ENCODE measurements at regions not wholly inside any gene's neighbourhood (a gene's known extent, or its start where the extent isn't known, plus 50 kb on each side); places are given as distances from the start of the nearest gene placed in this dataset.

DNA sequence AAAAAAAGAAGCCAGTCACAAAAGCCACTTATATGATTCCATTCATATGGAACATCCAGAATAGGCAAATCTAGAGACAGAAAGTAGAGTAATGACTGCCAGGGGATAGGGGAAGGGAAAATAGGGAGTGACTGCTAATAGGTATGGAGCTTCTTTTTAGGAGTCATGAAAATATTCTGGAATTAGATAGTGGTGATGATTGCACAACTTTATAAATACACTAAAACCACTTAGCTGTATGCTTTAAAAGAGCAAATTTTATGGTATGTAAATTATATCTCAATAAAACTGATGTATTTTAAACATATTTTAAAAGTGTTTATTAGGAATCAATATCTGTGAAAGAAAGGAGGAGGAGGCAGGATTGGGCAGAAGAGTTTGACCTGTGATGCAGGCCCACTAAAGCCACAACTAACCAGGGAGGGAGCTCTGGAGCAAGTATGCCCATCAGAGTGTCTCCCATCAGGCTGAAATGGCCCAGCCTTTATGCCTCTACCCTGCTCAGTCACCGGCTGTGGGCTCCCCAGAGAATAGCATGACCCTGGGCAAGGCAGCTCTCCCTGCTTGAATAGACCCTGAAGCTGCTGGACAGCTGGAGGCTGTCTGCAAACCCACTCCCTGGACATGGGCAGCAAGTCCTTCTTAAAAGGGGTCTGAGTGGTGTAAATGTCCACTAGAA lies 96.0 kb upstream of the SLC44A1 start:
- no peaks in the 10 kb centered on the region for H3K4me1 ChIP-seq
- no peaks in the 10 kb centered on the region for H3K9me3 ChIP-seq
- DNase-seq, result no peak
- H3K27me3 ChIP-seq, result no peaks in the 10 kb centered on the region
- no peak overlapping the region for H3K4me3 ChIP-seq
- no peaks in the 10 kb centered on the region for H3K36me3 ChIP-seq
- intact Hi-C loops (cut with DNase I; ENCODE audit: low total_unique reads), result no loop called here
- H3K27ac ChIP-seq, result no peak overlapping the region
- TF ChIP-seq POLR2A (IDR thresholded peaks at IDR 0.05), result no peak
- TF ChIP-seq, protein P1, sequence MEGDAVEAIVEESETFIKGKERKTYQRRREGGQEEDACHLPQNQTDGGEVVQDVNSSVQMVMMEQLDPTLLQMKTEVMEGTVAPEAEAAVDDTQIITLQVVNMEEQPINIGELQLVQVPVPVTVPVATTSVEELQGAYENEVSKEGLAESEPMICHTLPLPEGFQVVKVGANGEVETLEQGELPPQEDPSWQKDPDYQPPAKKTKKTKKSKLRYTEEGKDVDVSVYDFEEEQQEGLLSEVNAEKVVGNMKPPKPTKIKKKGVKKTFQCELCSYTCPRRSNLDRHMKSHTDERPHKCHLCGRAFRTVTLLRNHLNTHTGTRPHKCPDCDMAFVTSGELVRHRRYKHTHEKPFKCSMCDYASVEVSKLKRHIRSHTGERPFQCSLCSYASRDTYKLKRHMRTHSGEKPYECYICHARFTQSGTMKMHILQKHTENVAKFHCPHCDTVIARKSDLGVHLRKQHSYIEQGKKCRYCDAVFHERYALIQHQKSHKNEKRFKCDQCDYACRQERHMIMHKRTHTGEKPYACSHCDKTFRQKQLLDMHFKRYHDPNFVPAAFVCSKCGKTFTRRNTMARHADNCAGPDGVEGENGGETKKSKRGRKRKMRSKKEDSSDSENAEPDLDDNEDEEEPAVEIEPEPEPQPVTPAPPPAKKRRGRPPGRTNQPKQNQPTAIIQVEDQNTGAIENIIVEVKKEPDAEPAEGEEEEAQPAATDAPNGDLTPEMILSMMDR (IDR thresholded peaks at IDR 0.05), result no peak

DNA sequence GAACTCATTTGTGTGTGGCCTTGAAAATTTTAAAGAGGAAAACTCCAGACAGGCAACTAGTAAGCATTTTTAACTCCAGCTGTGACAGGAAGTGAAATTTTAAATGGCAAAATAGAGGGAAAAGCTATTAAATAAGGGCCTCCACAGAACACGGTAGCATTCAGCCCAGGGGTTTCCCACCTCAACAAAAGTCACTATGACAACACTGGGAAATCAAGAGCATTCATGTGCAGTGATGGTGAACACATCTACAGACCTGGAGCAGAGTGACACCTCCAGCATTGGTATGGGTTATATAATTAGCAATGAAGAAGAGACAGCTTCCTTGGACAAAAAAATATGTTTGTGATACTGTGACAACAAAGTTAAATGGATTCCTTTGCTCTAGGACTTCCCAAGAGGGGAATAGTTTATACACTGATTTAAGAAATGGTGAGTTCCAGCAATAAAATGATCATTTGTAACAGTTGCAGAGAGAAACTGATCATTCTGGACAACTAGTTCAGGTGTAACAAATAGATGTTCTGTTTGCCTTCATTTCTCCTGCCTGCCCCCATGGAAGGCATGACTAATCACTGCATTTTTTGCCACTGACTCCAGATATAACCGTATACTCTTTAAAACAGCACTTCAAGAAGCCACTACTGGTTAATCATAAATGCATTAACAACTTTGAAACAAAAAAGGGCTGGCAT lies 93.3 kb upstream of the SLC44A1 start:
- Histone ChIP-seq H3K4me3 (no peak overlapping the region), H3K27ac (no peak overlapping the region), H3K36me3 (no peaks in the 10 kb centered on the region), H3K9me3 (no peaks in the 10 kb centered on the region), H3K4me1 (no peaks in the 10 kb centered on the region), H3K27me3 (no peaks in the 10 kb centered on the region)
- TF ChIP-seq, protein P1 (IDR thresholded peaks at IDR 0.05), result no peak
- TF ChIP-seq POLR2A (IDR thresholded peaks at IDR 0.05), result no peak
- intact Hi-C loops (cut with DNase I; ENCODE audit: low total_unique reads), result no loop called here
- no peak for DNase-seq

DNA sequence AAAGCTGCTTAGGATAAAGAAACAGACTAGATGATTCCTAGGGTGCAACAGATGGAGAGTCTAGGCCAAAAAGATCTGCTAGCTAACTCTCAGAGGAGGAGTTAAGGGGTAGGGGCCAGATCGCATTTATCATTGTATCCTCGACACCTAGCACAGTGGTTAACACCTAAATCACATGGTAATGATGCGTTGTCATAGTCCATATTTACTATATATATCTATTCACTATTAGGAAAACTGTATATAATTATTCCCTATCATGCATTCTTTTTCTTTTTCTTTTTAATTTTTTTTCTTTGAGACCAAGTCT lies 92.8 kb upstream of the SLC44A1 start:
- no peaks in the 10 kb centered on the region for H3K9me3 ChIP-seq
- intact Hi-C loops (cut with DNase I; ENCODE audit: low total_unique reads), result no loop called here
- no peak for TF ChIP-seq POLR2A (IDR thresholded peaks at IDR 0.05)
- TF ChIP-seq, protein P1 (IDR thresholded peaks at IDR 0.05), result no peak
- no peak overlapping the region for H3K27ac ChIP-seq
- no peaks in the 10 kb centered on the region for H3K36me3 ChIP-seq
- no peaks in the 10 kb centered on the region for H3K4me1 ChIP-seq
- no peak for DNase-seq
- no peak overlapping the region for H3K4me3 ChIP-seq
- no peaks in the 10 kb centered on the region for H3K27me3 ChIP-seq

DNA sequence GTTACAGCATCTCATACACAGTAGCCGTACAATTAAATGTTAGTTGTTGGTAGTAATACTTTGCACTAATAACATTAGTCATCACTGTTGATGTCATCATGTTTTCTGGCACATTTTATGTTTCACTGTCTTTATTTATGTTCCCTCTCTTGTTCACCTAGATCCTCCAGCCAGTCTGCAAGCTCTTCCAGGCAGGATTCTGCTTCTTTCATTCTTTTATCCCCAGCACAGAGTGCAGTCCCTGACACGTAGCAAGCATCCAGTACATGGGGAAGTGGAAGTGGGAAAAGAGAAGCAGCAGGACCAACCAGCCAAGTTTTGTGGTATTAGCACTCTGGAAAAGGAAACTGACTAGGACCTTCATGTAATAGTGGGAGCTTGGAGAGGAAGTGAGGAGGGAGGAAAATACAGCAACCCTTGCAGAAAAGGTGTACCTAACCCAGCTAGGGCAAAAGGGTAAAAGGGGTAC lies 89.7 kb upstream of the SLC44A1 start:
- no peak for TF ChIP-seq POLR2A (IDR thresholded peaks at IDR 0.05)
- TF ChIP-seq, protein P1 (IDR thresholded peaks at IDR 0.05), result no peak
- Histone ChIP-seq H3K9me3 (no peaks in the 10 kb centered on the region), H3K27me3 (no peaks in the 10 kb centered on the region), H3K36me3 (no peaks in the 10 kb centered on the region), H3K4me1 (peaks cover 0 to 4% of the 10 kb centered on the region in 2 donors), H3K4me3 (no peak overlapping the region), H3K27ac (no peak overlapping the region)
- intact Hi-C loops (cut with DNase I; ENCODE audit: low total_unique reads), result loop anchor here (5.0 kb wide), 1 partner anchor 227 kb away; the partner anchor contains the start of gene ABCA1
- no peak for DNase-seq

DNA sequence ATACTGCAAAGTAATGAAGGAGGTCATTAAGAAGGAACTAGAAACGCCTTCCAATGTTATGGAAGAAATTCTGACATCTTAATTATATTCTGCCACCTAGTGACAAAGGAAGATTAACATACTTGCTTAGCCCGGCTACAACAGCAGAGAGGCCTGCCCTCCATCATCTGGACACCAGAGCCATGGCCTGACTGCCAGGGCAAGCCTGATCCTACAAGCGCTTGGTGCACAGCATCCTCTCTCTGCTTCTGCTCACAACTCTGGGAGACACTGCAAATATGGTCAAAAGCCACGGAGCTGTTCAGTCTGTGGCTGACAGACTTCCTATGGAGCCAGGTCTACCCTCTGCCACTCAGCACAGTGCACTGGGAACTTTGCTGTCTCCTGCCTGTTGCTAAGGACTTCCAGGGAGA lies 87.3 kb upstream of the SLC44A1 start:
- TF ChIP-seq, protein P1 (IDR thresholded peaks at IDR 0.05), result peak; percentile 38 to 75 (median 54)
- TF ChIP-seq POLR2A (IDR thresholded peaks at IDR 0.05), result no peak
- Histone ChIP-seq H3K27me3 (no peaks in the 10 kb centered on the region), H3K4me1 (peaks cover 0 to 4% of the 10 kb centered on the region in 2 donors), H3K9me3 (no peaks in the 10 kb centered on the region), H3K4me3 (no peak overlapping the region), H3K27ac (peak overlapping the region; percentile 31 to 42), H3K36me3 (no peaks in the 10 kb centered on the region)
- peak; percentile 50 to 69 for DNase-seq
- intact Hi-C loops (cut with DNase I; ENCODE audit: low total_unique reads), result loop anchor here (5.0 kb wide), 1 partner anchor 230 kb away; the partner anchor contains the start of gene ABCA1
